Mesodermal cell (in vitro differentiated cells): ENCODE measurements at regions not wholly inside any gene's neighbourhood (a gene's known extent, or its start where the extent isn't known, plus 50 kb on each side); places are given as distances from the start of the nearest gene placed in this dataset.
"Not testable (repeated sequence)": the region's sequence is repeated elsewhere in the genome, so short reads cannot be mapped to it uniquely, and the experiment has no call there.

Source experiments
- H3K27ac ChIP-seq: 2 replicates; pipeline ENCODE4 v1.7.0; 2013; ENCODE audit warnings: mild to moderate bottlenecking, low read depth, low read length, moderate library complexity; ENCODE audit not compliant: severe bottlenecking
- H3K36me3 ChIP-seq: 2 replicates; pipeline ENCODE4 v1.7.1; 2013; ENCODE audit warnings: mild to moderate bottlenecking, low read length, moderate library complexity; ENCODE audit not compliant: control insufficient read depth, insufficient read depth
- H3K4me1 ChIP-seq: one replicate; pipeline ENCODE4 v1.7.1; 2013; ENCODE audit warnings: mild to moderate bottlenecking, low read length; ENCODE audit not compliant: insufficient read depth, control insufficient read depth, poor library complexity, severe bottlenecking
- H3K4me3 ChIP-seq: 2 replicates; pipeline ENCODE4 v1.7.0; 2013; ENCODE audit warnings: low read length, control low read depth, mild to moderate bottlenecking; ENCODE audit not compliant: insufficient read depth, poor library complexity, severe bottlenecking; ENCODE audit errors: extremely low read depth
- H3K9me3 ChIP-seq: 2 replicates; pipeline ENCODE4 v1.7.1; 2013; ENCODE audit warnings: mild to moderate bottlenecking, low read length, moderate library complexity; ENCODE audit not compliant: control insufficient read depth
- WGBS, 2 experiments: methylation state at CpG; one replicate each; pipeline ENCODE4 v1.1.5; 2013; ENCODE audit warnings: missing lambda C conversion rate in 2 of 2; ENCODE audit not compliant: insufficient coverage in 2 of 2; 5-methylcytosine and 5-hydroxymethylcytosine counted together

GRCh38 chr7:55743454-55743717 lies 119.2 kb downstream of the SEPTIN14 start:
- H3K27ac ChIP-seq, H3K9me3 ChIP-seq, H3K36me3 ChIP-seq, H3K4me1 ChIP-seq, H3K4me3 ChIP-seq: not testable (repeated sequence)
- WGBS, 2 experiments = 86 to 100% methylated on average over 2 to 6 of the region's 12 CpGs

- H3K36me3 ChIP-seq, H3K4me1 ChIP-seq, H3K27ac ChIP-seq, H3K9me3 ChIP-seq, H3K4me3 ChIP-seq: not testable (repeated sequence)
- 92 to 96% methylated on average over 29 to 30 of the region's 37 CpGs for WGBS, 2 experiments
These were observed 119.7 kb downstream of the SEPTIN14 start for GRCh38 chr7:55742651-55743453.

DNA sequence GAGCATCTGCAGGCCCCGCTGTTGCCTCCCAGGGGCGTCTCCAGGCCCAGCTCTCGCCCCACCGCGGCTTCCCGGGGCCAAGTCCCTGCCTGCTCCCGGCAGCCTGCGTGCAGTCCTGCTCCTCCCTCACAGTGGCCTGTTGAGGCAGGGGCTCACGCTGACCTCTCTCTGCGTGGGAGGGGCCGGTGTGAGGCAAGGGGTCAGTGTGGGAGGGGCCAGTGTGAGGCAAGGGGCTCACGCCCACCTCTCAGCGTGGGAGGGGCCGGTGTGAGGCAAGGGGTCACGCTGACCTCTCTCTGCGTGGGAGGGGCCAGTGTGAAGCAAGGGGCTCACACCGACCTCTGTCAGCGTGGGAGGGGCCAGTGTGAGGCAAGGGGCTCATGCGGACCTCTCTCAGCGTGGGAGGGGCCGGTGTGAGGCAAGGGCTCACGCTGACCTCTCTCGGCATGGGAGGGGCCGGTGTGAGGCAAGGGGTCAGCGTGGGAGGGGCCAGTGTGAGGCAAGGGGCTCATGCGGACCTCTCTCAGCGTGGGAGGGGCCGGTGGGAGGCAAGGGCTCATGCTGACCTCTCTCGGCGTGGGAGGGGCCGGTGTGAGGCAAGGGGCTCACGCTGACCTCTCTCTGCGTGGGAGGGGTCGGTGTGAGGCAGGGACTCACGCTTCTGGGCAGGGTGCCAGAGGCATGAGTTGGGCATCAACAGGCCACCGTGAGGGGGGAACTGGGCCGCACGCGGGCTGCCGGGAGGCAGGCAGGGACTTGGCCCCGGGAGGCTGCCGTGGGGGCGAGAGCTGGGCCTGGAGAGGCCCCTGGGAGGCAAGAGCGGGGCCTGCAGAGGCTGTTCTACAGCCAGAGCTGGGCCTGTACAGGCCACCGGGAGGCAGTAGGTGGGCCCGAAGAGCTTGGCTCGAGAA lies 120.6 kb downstream of the SEPTIN14 start:
- not testable (repeated sequence) for H3K36me3 ChIP-seq, H3K4me1 ChIP-seq, H3K9me3 ChIP-seq, H3K27ac ChIP-seq, H3K4me3 ChIP-seq
- WGBS, 2 experiments = 88 to 96% methylated on average over 25 to 33 of the region's 47 CpGs

- WGBS, 2 experiments = 88 to 95% methylated on average over 22 to 26 of the region's 27 CpGs
- H3K36me3 ChIP-seq, H3K4me1 ChIP-seq, H3K4me3 ChIP-seq, H3K9me3 ChIP-seq, H3K27ac ChIP-seq: not testable (repeated sequence)
These were observed 121.8 kb downstream of the SEPTIN14 start for GRCh38 chr7:55740633-55741250.

DNA sequence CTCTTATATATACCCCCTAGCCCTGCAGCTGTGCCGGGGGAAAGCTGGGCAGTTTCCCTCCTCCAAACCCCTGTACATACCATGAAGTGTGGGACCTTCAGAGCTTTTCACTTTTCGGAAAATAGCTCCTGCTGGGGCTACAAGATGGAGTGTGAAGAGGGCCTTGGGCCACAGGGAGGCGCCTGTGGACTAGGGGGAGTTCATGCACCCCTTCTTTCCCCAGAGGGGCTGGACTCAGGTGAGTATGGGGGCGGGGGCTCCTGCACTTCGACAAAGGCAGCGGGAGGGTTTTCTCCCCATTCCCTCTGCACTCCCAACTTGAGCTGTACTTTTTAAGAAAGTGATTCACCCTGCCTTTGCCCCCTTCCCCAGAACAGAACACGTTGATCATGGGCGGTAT lies 122.5 kb downstream of the SEPTIN14 start:
- H3K36me3 ChIP-seq, H3K4me1 ChIP-seq, H3K27ac ChIP-seq, H3K9me3 ChIP-seq, H3K4me3 ChIP-seq: not testable (repeated sequence)
- WGBS, 2 experiments = no CpG with 5 or more reads among the region's 8 CpGs

DNA sequence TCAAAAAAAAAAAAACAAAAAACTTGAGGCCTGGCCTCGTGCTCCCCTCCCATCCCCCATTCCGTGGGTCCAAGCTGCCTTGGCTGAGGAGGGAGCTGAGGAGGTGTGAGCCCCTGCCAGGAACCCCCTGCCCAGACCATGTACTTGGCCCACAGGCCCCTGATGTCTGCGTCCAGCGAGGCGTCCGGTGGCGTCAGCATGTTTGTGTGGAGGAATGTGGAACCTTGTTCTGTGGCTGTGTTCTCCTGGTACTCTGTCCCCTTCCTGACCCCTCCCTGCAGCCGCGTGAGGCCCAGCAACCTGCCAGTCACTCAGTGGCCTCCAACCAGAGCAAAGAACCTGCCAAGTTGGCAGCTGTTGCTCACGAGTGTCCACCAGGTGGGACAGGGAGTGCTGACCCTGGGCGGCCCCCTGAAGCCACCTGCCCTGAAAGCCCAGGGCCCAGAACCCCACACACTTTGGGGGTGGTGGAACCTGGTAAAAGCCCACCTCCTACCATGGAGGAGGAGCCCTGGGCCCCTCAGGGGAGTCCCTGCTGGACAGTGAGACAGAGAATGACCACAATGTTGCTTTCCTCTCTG lies 125.8 kb downstream of the SEPTIN14 start:
- H3K4me1 ChIP-seq, H3K9me3 ChIP-seq, H3K27ac ChIP-seq, H3K4me3 ChIP-seq, H3K36me3 ChIP-seq: not testable (repeated sequence)
- no CpG with 5 or more reads among the region's 11 CpGs for WGBS, 2 experiments

DNA sequence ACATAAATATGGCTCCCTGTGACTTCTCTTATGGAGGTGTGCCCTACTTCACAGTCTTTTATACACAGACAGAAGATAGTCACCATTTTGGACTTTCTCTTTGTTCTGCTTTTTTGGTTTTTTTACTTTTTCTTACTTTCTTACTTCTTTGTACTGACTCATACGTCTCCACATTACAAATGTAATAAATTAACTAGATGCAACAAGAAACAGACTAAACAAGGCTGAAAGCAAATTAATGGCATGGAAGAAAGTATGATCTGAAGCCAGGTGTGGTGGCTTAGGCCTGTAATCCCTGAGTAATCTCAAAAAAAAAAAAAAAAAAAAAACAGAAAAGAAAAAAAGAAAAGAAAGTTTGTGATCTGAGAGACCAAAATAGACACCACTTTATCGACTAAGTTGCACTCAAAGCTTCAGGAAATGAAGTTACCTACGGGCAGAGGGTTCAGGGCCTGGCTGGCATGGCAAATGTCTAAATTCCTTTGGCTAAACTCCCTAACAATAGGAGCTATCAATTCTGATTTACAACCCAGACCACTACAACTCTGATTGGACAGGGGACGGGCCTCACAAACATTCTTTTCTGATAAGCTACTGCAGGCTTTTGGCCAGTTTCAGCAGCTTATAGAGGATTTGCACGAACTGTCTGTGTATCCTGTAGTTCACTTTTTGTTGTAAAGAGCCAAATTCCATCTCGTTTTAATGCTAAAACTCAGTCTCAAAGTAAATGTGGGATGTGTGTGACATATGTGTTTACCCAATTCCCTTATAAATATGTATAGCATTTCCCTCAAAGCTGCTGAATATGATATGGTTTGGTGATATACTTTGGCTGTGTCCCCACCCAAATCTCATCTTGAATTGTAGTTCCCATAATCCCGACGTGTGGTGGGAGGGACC lies 129.1 kb downstream of the SEPTIN14 start:
- no peaks in the 10 kb centered on the region for H3K9me3 ChIP-seq
- 60 to 79% methylated on average over 3 of the region's 8 CpGs for WGBS, 2 experiments
- H3K4me3 ChIP-seq = no peak overlapping the region
- no peaks in the 10 kb centered on the region for H3K4me1 ChIP-seq
- no peak overlapping the region for H3K27ac ChIP-seq
- no peaks in the 10 kb centered on the region for H3K36me3 ChIP-seq

GRCh38 chr7:55731931-55732330 lies 130.6 kb downstream of the SEPTIN14 start:
- 94% methylated on average over 11 to 12 of the region's 16 CpGs for WGBS, 2 experiments
- Histone ChIP-seq H3K9me3 (no peaks in the 10 kb centered on the region), H3K4me1 (no peaks in the 10 kb centered on the region), H3K36me3 (no peaks in the 10 kb centered on the region), H3K4me3 (no peak overlapping the region), H3K27ac (no peak overlapping the region)

GRCh38 chr7:55730197-55730596 lies 132.4 kb downstream of the SEPTIN14 start:
- no peaks in the 10 kb centered on the region for H3K9me3 ChIP-seq
- H3K36me3 ChIP-seq = no peaks in the 10 kb centered on the region
- no peak overlapping the region for H3K4me3 ChIP-seq
- no peaks in the 10 kb centered on the region for H3K4me1 ChIP-seq
- WGBS, 2 experiments = 79 to 95% methylated on average over 2 of the region's 2 CpGs
- no peak overlapping the region for H3K27ac ChIP-seq

GRCh38 chr7:55723621-55723941 lies 139.0 kb downstream of the SEPTIN14 start:
- Histone ChIP-seq H3K36me3 (no peaks in the 10 kb centered on the region), H3K4me3 (no peak overlapping the region), H3K9me3 (no peaks in the 10 kb centered on the region), H3K27ac (no peak overlapping the region), H3K4me1 (no peaks in the 10 kb centered on the region)
- 78 to 88% methylated on average over 6 to 7 of the region's 7 CpGs for WGBS, 2 experiments
